ENCODE measurements at regions not wholly inside any gene's neighbourhood (a gene's known extent, or its start where the extent isn't known, plus 50 kb on each side); places are given as distances from the start of the nearest gene placed in this dataset.

- no peak for TF ChIP-seq POLR2A (IDR thresholded peaks at IDR 0.05; ENCODE audit: low read depth, low read length)
- TF ChIP-seq CTCF (conservative IDR thresholded peaks at IDR 0.05; ENCODE audit: low read depth, low read length), result no peak
- TF ChIP-seq MAFK (IDR thresholded peaks at IDR 0.05; ENCODE audit: low read depth, low read length), result no peak
- no peak for TF ChIP-seq MXI1 (IDR thresholded peaks at IDR 0.05; ENCODE audit: borderline replicate concordance, low read depth, low read length)
- TF ChIP-seq USF2 (IDR thresholded peaks at IDR 0.05; ENCODE audit: low read depth, low read length), result no peak
- TF ChIP-seq ELK1 (IDR thresholded peaks at IDR 0.05; ENCODE audit: borderline replicate concordance, low read depth, low read length), result no peak
- no peak for TF ChIP-seq FOS (IDR thresholded peaks at IDR 0.05; ENCODE audit: low read depth, low read length)
- no peak for TF ChIP-seq CHD1 (IDR thresholded peaks at IDR 0.05; ENCODE audit: low read depth, low read length)
- TF ChIP-seq NFE2L2 (IDR thresholded peaks at IDR 0.05; ENCODE audit: low read depth, low read length), result no peak
- TF ChIP-seq SMC3 (IDR thresholded peaks at IDR 0.05; ENCODE audit: low read depth, low read length), result no peak
Measured at GRCh38 chr16:29308644-29309546, 97.6 kb downstream of the NPIPB11 start.

All from IMR-90 (cell line).